A673 (cell line): ENCODE measurements at regions not wholly inside any gene's neighbourhood (a gene's known extent, or its start where the extent isn't known, plus 50 kb on each side); places are given as distances from the start of the nearest gene placed in this dataset.

Source experiments
- EZH2 ChIP-seq: fragments of 200-600 bp; sonication (generic); IDR thresholded peaks from 2 replicates; pipeline ENCODE4 v1.6.1; 2017; ENCODE audit warnings: borderline replicate concordance, low read depth, mild to moderate bottlenecking, mixed read lengths, antibody characterized with exemption, low read length; ENCODE audit not compliant: poor library complexity, severe bottlenecking
- TF ChIP-seq, protein P1 (sequence below): fragments of 300-800, 200-600 bp; sonication (generic); conservative IDR thresholded peaks from 2 replicates; pipeline ENCODE4 v1.5.1; 2017; ENCODE audit warnings: low read depth, mild to moderate bottlenecking, antibody characterized with exemption, low read length, moderate library complexity, mixed read lengths

DNA sequence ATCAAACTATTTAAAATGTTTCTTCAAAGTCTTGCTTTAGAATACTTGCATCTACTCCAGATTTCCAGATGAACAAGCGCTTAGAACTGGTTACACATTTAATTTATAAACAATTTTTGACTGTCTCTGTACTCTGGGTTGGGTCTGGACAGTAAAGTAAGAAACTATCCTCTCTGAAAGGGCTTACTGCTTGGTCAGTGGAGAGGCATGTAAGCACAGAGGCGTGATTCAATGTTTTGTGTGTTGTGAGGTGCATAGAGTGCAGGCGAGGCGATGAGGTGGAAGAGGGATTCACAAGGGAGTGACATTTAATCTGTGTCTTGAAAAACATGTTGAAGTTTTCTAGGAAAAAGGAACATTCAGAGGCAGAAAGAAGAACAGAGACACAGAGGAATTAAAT, 231.4 kb downstream of the VEGFC start:
- TF ChIP-seq, protein P1, sequence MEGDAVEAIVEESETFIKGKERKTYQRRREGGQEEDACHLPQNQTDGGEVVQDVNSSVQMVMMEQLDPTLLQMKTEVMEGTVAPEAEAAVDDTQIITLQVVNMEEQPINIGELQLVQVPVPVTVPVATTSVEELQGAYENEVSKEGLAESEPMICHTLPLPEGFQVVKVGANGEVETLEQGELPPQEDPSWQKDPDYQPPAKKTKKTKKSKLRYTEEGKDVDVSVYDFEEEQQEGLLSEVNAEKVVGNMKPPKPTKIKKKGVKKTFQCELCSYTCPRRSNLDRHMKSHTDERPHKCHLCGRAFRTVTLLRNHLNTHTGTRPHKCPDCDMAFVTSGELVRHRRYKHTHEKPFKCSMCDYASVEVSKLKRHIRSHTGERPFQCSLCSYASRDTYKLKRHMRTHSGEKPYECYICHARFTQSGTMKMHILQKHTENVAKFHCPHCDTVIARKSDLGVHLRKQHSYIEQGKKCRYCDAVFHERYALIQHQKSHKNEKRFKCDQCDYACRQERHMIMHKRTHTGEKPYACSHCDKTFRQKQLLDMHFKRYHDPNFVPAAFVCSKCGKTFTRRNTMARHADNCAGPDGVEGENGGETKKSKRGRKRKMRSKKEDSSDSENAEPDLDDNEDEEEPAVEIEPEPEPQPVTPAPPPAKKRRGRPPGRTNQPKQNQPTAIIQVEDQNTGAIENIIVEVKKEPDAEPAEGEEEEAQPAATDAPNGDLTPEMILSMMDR, result no peak
- no peak for TF ChIP-seq EZH2
